B cell (primary cell): ENCODE measurements at regions not wholly inside any gene's neighbourhood (a gene's known extent, or its start where the extent isn't known, plus 50 kb on each side); places are given as distances from the start of the nearest gene placed in this dataset.

Experiments
- ATAC-seq: fragments of 200-7000 bp; cut with Tn5 transposase; one replicate; pipeline ENCODE4 v1.10.0; 2021; ENCODE audit warnings: low read depth, mild to moderate bottlenecking, moderate number of reproducible peaks, moderate library complexity
- CTCF ChIA-PET: fragments of 350-600 bp; sonication (Branson Sonifier 250); formaldehyde crosslinking; loops from one replicate; lab custom pipeline; 2021; ENCODE audit warnings: antibody characterized with exemption, inconsistent platforms; lab: Charles Lee
- POLR2A ChIA-PET: fragments of 350-600 bp; sonication (Branson Sonifier 250); formaldehyde crosslinking; loops from one replicate; lab custom pipeline; 2021; ENCODE audit warnings: antibody characterized with exemption; lab: Charles Lee
- DNase-seq: peaks from one replicate; pipeline ENCODE4 v3.0.0; 2013
- H2AFZ ChIP-seq: 2 replicates; pipeline ENCODE4 v1.6.1; 2012; ENCODE audit warnings: mild to moderate bottlenecking, low read depth, low read length; ENCODE audit not compliant: insufficient read depth, poor library complexity, severe bottlenecking
- H3K27ac ChIP-seq, 2 donors: 1 replicate in 1 of 2; 2 replicates in 1 of 2; pipeline ENCODE4 v1.5.1; 2012 to 2013; ENCODE audit warnings: low read length in 2 of 2, mild to moderate bottlenecking in 2 of 2, moderate library complexity in 1 of 2
- H3K27me3 ChIP-seq, 4 experiments: fragments of 200-600 bp in 1 of 4; sonication (generic) in 1 of 4; replicated peaks in 1 of 4; 1 replicate in 2 of 4; 2 replicates in 2 of 4; pipeline versions ENCODE4 v1.6.1 to v1.7.0; 2013 to 2016; ENCODE audit warnings: low read length in 3 of 4, mild to moderate bottlenecking in 2 of 4, mixed read lengths in 1 of 4, moderate library complexity in 1 of 4; ENCODE audit not compliant: insufficient read depth in 4 of 4, control insufficient read depth in 3 of 4; ENCODE audit errors: control extremely low read depth in 1 of 4
- H3K36me3 ChIP-seq, 2 experiments: replicated peaks in 1 of 2; 1 replicate in 1 of 2; 2 replicates in 1 of 2; pipeline versions ENCODE4 v1.6.1 to v1.7.1; 2013; ENCODE audit warnings: low read length in 1 of 2; ENCODE audit not compliant: insufficient read depth in 2 of 2, control insufficient read depth in 1 of 2; ENCODE audit errors: control extremely low read depth in 1 of 2, extremely low read depth in 1 of 2
- H3K4me1 ChIP-seq, 2 donors: fragments of 200-600 bp in 1 of 2; sonication (generic) in 1 of 2; 1 replicate in 1 of 2; 2 replicates in 1 of 2; pipeline versions ENCODE4 v1.5.1 to v1.6.1; 2013 to 2017; ENCODE audit warnings: low read length in 2 of 2; ENCODE audit not compliant: control insufficient read depth in 2 of 2, insufficient read depth in 2 of 2
- H3K4me2 ChIP-seq: replicated peaks from 2 replicates; pipeline ENCODE3; 2012; ENCODE audit warnings: mild to moderate bottlenecking, low read depth, low read length; ENCODE audit not compliant: poor library complexity, severe bottlenecking
- H3K4me3 ChIP-seq, 5 experiments: fragments of 200-600 bp in 1 of 5; sonication (generic) in 1 of 5; 1 replicate in 3 of 5; 2 replicates in 2 of 5; pipeline versions ENCODE4 v1.5.1 to v1.7.0; 2011 to 2016; ENCODE audit warnings: low read length in 4 of 5, mild to moderate bottlenecking in 4 of 5, low read depth in 2 of 5, control low read depth in 1 of 5, moderate library complexity in 1 of 5; ENCODE audit not compliant: insufficient read depth in 1 of 5; ENCODE audit errors: control extremely low read depth in 1 of 5, extremely low read depth in 1 of 5
- H3K79me2 ChIP-seq: fragments of 200-600 bp; sonication (generic); one replicate; pipeline ENCODE4 v1.6.0; 2016; ENCODE audit warnings: low read length; ENCODE audit not compliant: control insufficient read depth, insufficient read depth
- H3K9ac ChIP-seq: fragments of 200-600 bp; sonication (generic); 2 replicates; pipeline ENCODE4 v1.6.1; 2017; ENCODE audit warnings: mild to moderate bottlenecking, low read length, moderate library complexity
- H3K9me3 ChIP-seq, 3 donors: one replicate each; pipeline versions ENCODE4 v1.6.1 to v1.7.1; 2013; ENCODE audit warnings: low read length in 2 of 3; ENCODE audit not compliant: control insufficient read depth in 2 of 3, insufficient read depth in 1 of 3; ENCODE audit errors: control extremely low read depth in 1 of 3
- H4K20me1 ChIP-seq: 2 replicates; pipeline ENCODE4 v1.6.0; 2012; ENCODE audit warnings: mild to moderate bottlenecking, low read length; ENCODE audit not compliant: insufficient read depth, control insufficient read depth, poor library complexity, severe bottlenecking
- H3K27ac Mint-ChIP-seq: one replicate; pipeline ENCODE4 v1.8.0; 2021; ENCODE audit warnings: mixed read lengths
- H3K27me3 Mint-ChIP-seq: one replicate; pipeline ENCODE4 v1.8.0; 2021; ENCODE audit warnings: mixed read lengths
- H3K4me1 Mint-ChIP-seq: one replicate; pipeline ENCODE4 v1.8.0; 2021; ENCODE audit warnings: mixed read lengths
- H3K4me3 Mint-ChIP-seq: one replicate; pipeline ENCODE4 v1.8.0; 2021; ENCODE audit warnings: mixed read lengths
- H3K9me3 Mint-ChIP-seq: one replicate; pipeline ENCODE4 v1.8.0; 2022; ENCODE audit warnings: mixed read lengths; ENCODE audit not compliant: insufficient read depth
- EZH2 ChIP-seq: IDR thresholded peaks from 2 replicates; pipeline ENCODE4 v1.6.1; 2012; ENCODE audit warnings: borderline replicate concordance, low read depth, mild to moderate bottlenecking, moderate library complexity, low read length; ENCODE audit not compliant: insufficient read depth, poor library complexity, severe bottlenecking
- WGBS: methylation state at CpG from one replicate; pipeline ENCODE4 v1.1.5; 2013; ENCODE audit warnings: missing lambda C conversion rate; ENCODE audit not compliant: insufficient coverage; 5-methylcytosine and 5-hydroxymethylcytosine counted together
- intact Hi-C: fragments of 100-400 bp; cut with micrococcal nuclease; formaldehyde crosslinking; loops from one replicate; pipeline ENCODE4 v1.10.0; 2022
- TF ChIP-seq, protein P1 (sequence below): fragments of 200-600 bp; IDR thresholded peaks from one replicate; pipeline ENCODE4 v1.8.0; 2022; ENCODE audit warnings: antibody characterized with exemption, mild to moderate bottlenecking

DNA sequence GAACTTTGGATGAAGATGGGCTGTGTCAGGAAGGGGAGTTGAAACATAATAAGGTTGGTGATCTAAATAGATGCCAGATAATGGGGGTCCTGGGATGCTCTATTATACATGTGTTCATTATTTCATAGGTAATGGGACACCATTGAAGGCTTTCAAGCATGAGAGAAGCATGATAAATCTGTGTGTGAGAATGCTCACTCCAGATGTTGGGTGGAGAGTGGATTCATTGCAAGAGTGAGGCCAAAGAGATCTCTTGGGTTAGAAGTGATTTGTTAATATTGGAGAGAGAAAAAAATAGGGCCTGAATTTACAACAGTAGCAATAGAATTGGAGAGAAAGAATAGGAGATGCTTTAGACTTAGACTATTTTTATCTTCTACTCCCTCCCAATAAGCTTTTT, 321.3 kb downstream of the SAMD5 start:
- no peak for DNase-seq
- no peak overlapping the region for H3K27ac Mint-ChIP-seq
- intact Hi-C loops: no loop called here
- no peak overlapping the region for H2AFZ ChIP-seq
- H3K79me2 ChIP-seq: no peaks in the 10 kb centered on the region
- no peaks in the 10 kb centered on the region for H3K4me1 Mint-ChIP-seq
- H3K36me3 ChIP-seq: no peaks in the 10 kb centered on the region
- H3K4me2 ChIP-seq: no peak overlapping the region
- no peaks in the 10 kb centered on the region for H4K20me1 ChIP-seq
- H3K27me3 ChIP-seq: no peaks in the 10 kb centered on the region
- no peaks in the 10 kb centered on the region for H3K9me3 Mint-ChIP-seq
- no peaks in the 10 kb centered on the region for H3K4me1 ChIP-seq
- no peak overlapping the region for H3K27ac ChIP-seq
- H3K27me3 Mint-ChIP-seq: no peaks in the 10 kb centered on the region
- no peak for ATAC-seq
- CTCF ChIA-PET: no interaction called here
- no peak overlapping the region for H3K9ac ChIP-seq
- TF ChIP-seq, protein P1, sequence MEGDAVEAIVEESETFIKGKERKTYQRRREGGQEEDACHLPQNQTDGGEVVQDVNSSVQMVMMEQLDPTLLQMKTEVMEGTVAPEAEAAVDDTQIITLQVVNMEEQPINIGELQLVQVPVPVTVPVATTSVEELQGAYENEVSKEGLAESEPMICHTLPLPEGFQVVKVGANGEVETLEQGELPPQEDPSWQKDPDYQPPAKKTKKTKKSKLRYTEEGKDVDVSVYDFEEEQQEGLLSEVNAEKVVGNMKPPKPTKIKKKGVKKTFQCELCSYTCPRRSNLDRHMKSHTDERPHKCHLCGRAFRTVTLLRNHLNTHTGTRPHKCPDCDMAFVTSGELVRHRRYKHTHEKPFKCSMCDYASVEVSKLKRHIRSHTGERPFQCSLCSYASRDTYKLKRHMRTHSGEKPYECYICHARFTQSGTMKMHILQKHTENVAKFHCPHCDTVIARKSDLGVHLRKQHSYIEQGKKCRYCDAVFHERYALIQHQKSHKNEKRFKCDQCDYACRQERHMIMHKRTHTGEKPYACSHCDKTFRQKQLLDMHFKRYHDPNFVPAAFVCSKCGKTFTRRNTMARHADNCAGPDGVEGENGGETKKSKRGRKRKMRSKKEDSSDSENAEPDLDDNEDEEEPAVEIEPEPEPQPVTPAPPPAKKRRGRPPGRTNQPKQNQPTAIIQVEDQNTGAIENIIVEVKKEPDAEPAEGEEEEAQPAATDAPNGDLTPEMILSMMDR: no peak
- no peak for TF ChIP-seq EZH2
- no peak overlapping the region for H3K4me3 Mint-ChIP-seq
- POLR2A ChIA-PET: no interaction called here
- H3K4me3 ChIP-seq: no peak overlapping the region
- H3K9me3 ChIP-seq: no peaks in the 10 kb centered on the region

DNA sequence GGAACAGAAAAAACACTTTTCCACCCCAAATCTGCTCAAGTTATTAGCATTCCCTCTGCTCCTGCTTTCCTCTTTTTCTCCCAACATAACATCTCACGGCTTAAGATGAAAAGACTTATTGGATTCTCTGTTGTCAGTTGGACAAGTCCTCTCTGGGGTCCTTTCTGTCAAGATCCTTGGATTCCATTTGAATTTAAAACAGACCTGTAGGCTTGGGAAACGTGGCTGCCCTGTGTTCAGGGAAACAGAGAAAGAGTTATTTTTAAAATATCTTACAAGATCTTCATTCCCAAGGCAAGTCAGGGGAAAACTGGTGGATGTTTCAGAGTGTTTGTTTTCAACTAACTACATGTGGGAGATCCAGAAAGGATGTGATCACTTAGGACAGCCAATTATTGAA, 322.9 kb downstream of the SAMD5 start:
- no peak for ATAC-seq

More for the DNA sequence above, 322.9 kb downstream of the SAMD5 start:
- Histone ChIP-seq H3K79me2 (no peaks in the 10 kb centered on the region), H3K36me3 (no peaks in the 10 kb centered on the region), H3K27ac (no peak overlapping the region), H3K9ac (no peak overlapping the region), H3K9me3 (no peaks in the 10 kb centered on the region), H3K4me2 (no peak overlapping the region), H2AFZ (no peak overlapping the region), H3K4me3 (no peak overlapping the region), H3K4me1 (no peaks in the 10 kb centered on the region), H3K27me3 (no peaks in the 10 kb centered on the region), H4K20me1 (no peaks in the 10 kb centered on the region)
- no peaks in the 10 kb centered on the region for H3K9me3 Mint-ChIP-seq
- no peak for TF ChIP-seq EZH2
- TF ChIP-seq, protein P1: no peak
- no CpG with 5 or more reads among the region's 2 CpGs for WGBS
- DNase-seq: no peak
- intact Hi-C loops: no loop called here
- H3K27ac Mint-ChIP-seq: no peak overlapping the region
- H3K4me1 Mint-ChIP-seq: no peaks in the 10 kb centered on the region
- ChIA-PET POLR2A (no interaction called here), CTCF (no interaction called here)
- no peak overlapping the region for H3K4me3 Mint-ChIP-seq
- no peaks in the 10 kb centered on the region for H3K27me3 Mint-ChIP-seq
